ENCODE measurements at regions not wholly inside any gene's neighbourhood (a gene's known extent, or its start where the extent isn't known, plus 50 kb on each side); places are given as distances from the start of the nearest gene placed in this dataset.

- DNase-seq (no peak), ATAC-seq (ENCODE audit: poor library complexity) (no peak)
- Histone ChIP-seq H3K4me3 (ENCODE audit: low read length) (no peak overlapping the region), H3K27ac (ENCODE audit: low read depth in 1 of 2, low read length in 2 of 2) (no peak overlapping the region), H3K9me3 (ENCODE audit: control insufficient read depth in 1 of 2, insufficient read depth in 1 of 2, low read length in 2 of 2) (no peaks in the 10 kb centered on the region), H3K27me3 (ENCODE audit: control insufficient read depth in 1 of 2, insufficient read depth in 2 of 2, low read length in 2 of 2) (no peaks in the 10 kb centered on the region), H3K4me1 (ENCODE audit: insufficient read depth, low read length) (no peaks in the 10 kb centered on the region), H3K36me3 (ENCODE audit: insufficient read depth, low read length) (no peaks in the 10 kb centered on the region)
- no peak overlapping the region for H3K27ac Mint-ChIP-seq
- ChIA-PET POLR2A (no interaction called here), CTCF (interaction anchor here (0.6 kb wide), 1 partner anchor 44 kb away, joined by 3 read pairs; no protein-coding TSS in a partner anchor)
- peaks cover 3% of the 10 kb centered on the region for H3K27me3 Mint-ChIP-seq
- H3K36me3 Mint-ChIP-seq (ENCODE audit: low read depth), result no peaks in the 10 kb centered on the region
- H3K4me1 Mint-ChIP-seq (ENCODE audit: low read depth), result no peaks in the 10 kb centered on the region
- intact Hi-C loops (cut with DNase I, micrococcal nuclease), result no loop called here
- TF ChIP-seq CTCF (IDR thresholded peaks at IDR 0.05), result no peak
- H3K9me3 Mint-ChIP-seq, result no peaks in the 10 kb centered on the region
- no peak overlapping the region for H3K4me3 Mint-ChIP-seq
Measured at GRCh38 chr5:115469904-115470516, 74.6 kb downstream of the FEM1C start.

- Histone ChIP-seq H3K4me3 (ENCODE audit: low read length) (no peak overlapping the region), H3K27ac (ENCODE audit: low read depth in 1 of 2, low read length in 2 of 2) (no peak overlapping the region), H3K9me3 (ENCODE audit: control insufficient read depth in 1 of 2, insufficient read depth in 1 of 2, low read length in 2 of 2) (no peaks in the 10 kb centered on the region), H3K36me3 (ENCODE audit: insufficient read depth, low read length) (no peaks in the 10 kb centered on the region), H3K4me1 (ENCODE audit: insufficient read depth, low read length) (no peaks in the 10 kb centered on the region), H3K27me3 (ENCODE audit: control insufficient read depth in 1 of 2, insufficient read depth in 2 of 2, low read length in 2 of 2) (peaks cover 0 to 5% of the 10 kb centered on the region in 2 experiments)
- ChIA-PET CTCF (no interaction called here), POLR2A (no interaction called here)
- TF ChIP-seq CTCF (IDR thresholded peaks at IDR 0.05), result no peak
- H3K27ac Mint-ChIP-seq, result no peak overlapping the region
- H3K4me3 Mint-ChIP-seq, result no peak overlapping the region
- H3K9me3 Mint-ChIP-seq, result no peaks in the 10 kb centered on the region
- DNase-seq (no peak), ATAC-seq (ENCODE audit: poor library complexity) (no peak)
- H3K27me3 Mint-ChIP-seq, result peaks cover 7% of the 10 kb centered on the region
- no peaks in the 10 kb centered on the region for H3K36me3 Mint-ChIP-seq (ENCODE audit: low read depth)
- no peaks in the 10 kb centered on the region for H3K4me1 Mint-ChIP-seq (ENCODE audit: low read depth)
- intact Hi-C loops (cut with DNase I, micrococcal nuclease), result no loop called here
Measured at GRCh38 chr5:115467628-115468027, 76.9 kb downstream of the FEM1C start.

GRCh38 chr5:115465431-115465830 is 79.1 kb downstream of the FEM1C start:
- ATAC-seq (ENCODE audit: poor library complexity) (no peak), DNase-seq (no peak)
- Histone ChIP-seq H3K4me1 (ENCODE audit: insufficient read depth, low read length) (no peaks in the 10 kb centered on the region), H3K9me3 (ENCODE audit: control insufficient read depth in 1 of 2, insufficient read depth in 1 of 2, low read length in 2 of 2) (no peaks in the 10 kb centered on the region), H3K36me3 (ENCODE audit: insufficient read depth, low read length) (no peaks in the 10 kb centered on the region), H3K4me3 (ENCODE audit: low read length) (no peak overlapping the region), H3K27me3 (ENCODE audit: control insufficient read depth in 1 of 2, insufficient read depth in 2 of 2, low read length in 2 of 2) (peaks cover 4 to 8% of the 10 kb centered on the region in 2 experiments), H3K27ac (ENCODE audit: low read depth in 1 of 2, low read length in 2 of 2) (no peak overlapping the region)
- Mint-ChIP-seq H3K4me3 (no peak overlapping the region), H3K27me3 (peaks cover 21% of the 10 kb centered on the region), H3K4me1 (ENCODE audit: low read depth) (no peaks in the 10 kb centered on the region), H3K9me3 (no peaks in the 10 kb centered on the region), H3K27ac (no peak overlapping the region), H3K36me3 (ENCODE audit: low read depth) (no peaks in the 10 kb centered on the region)
- ChIA-PET CTCF (interaction anchor here (0.6 kb wide), 1 partner anchor 51 kb away, joined by 5 read pairs; no protein-coding TSS in a partner anchor), POLR2A (no interaction called here)
- TF ChIP-seq CTCF (IDR thresholded peaks at IDR 0.05), result no peak
- intact Hi-C loops (cut with DNase I, micrococcal nuclease), result no loop called here
